OCI-LY7 (cell line): ENCODE measurements at regions not wholly inside any gene's neighbourhood (a gene's known extent, or its start where the extent isn't known, plus 50 kb on each side); places are given as distances from the start of the nearest gene placed in this dataset.

ENCODE experiments used
- BruUV-seq: library from RNA; stranded (reverse); fragments of 400-500 nt; replicated peaks from 2 replicates; lab custom pipeline; 2021; lab: Mats Ljungman, UMichigan
- CTCF ChIA-PET: fragments of 300-600 bp; sonication (Branson Sonifier 250); formaldehyde crosslinking; loops from one replicate; lab custom pipeline; 2022; ENCODE audit warnings: antibody characterized with exemption; ENCODE audit not compliant: unreplicated experiment; lab: Charles Lee
- POLR2A ChIA-PET: fragments of 300-600 bp; sonication (Branson Sonifier 250); formaldehyde crosslinking; loops from one replicate; lab custom pipeline; 2022; ENCODE audit warnings: antibody characterized with exemption; lab: Charles Lee
- DNase-seq: peaks from one replicate; pipeline ENCODE4 v3.0.0-alpha.2; 2015; ENCODE audit warnings: low spot score
- H2AFZ ChIP-seq: fragments of 200-600 bp; sonication (generic), shearing (Covaris generic); 2 replicates; pipeline ENCODE4 v1.6.1; 2014; ENCODE audit warnings: mild to moderate bottlenecking, antibody characterized with exemption, low read length, moderate library complexity
- H3K27ac ChIP-seq: fragments of 200-600 bp; sonication (generic); 2 replicates; pipeline ENCODE4 v1.5.1; 2014; ENCODE audit warnings: mixed run types, low read depth, mild to moderate bottlenecking, moderate library complexity, low read length, inconsistent platforms; ENCODE audit not compliant: poor library complexity, severe bottlenecking
- H3K36me3 ChIP-seq: fragments of 200-600 bp; sonication (generic); 2 replicates; pipeline ENCODE4 v1.6.1; 2014; ENCODE audit warnings: mild to moderate bottlenecking, antibody characterized with exemption, low read length, moderate library complexity, mixed read lengths; ENCODE audit not compliant: insufficient read depth
- H3K4me1 ChIP-seq: fragments of 200-600 bp; sonication (generic); 2 replicates; pipeline ENCODE4 v1.5.1; 2014; ENCODE audit warnings: mild to moderate bottlenecking, low read length; ENCODE audit not compliant: insufficient read depth, poor library complexity, severe bottlenecking
- H3K4me2 ChIP-seq: fragments of 200-600 bp; sonication (generic); 2 replicates; pipeline ENCODE4 v1.6.1; 2014; ENCODE audit warnings: mild to moderate bottlenecking, low read length
- H3K4me3 ChIP-seq: fragments of 200-600 bp; sonication (generic); 2 replicates; pipeline ENCODE4 v1.5.1; 2014; ENCODE audit warnings: mild to moderate bottlenecking, low read depth, low read length; ENCODE audit not compliant: poor library complexity, severe bottlenecking
- H3K79me2 ChIP-seq: fragments of 200-600 bp; sonication (generic); 2 replicates; pipeline ENCODE4 v1.6.1; 2016; ENCODE audit warnings: low read depth, mild to moderate bottlenecking, low read length, moderate library complexity, mixed read lengths; ENCODE audit not compliant: insufficient read depth
- H3K9me2 ChIP-seq: fragments of 200-600 bp; sonication (generic); 2 replicates; pipeline ENCODE4 v1.6.1; 2016; ENCODE audit warnings: mild to moderate bottlenecking, low read length, mixed read lengths; ENCODE audit not compliant: insufficient read depth
- H3K9me3 ChIP-seq: fragments of 200-600 bp; sonication (generic); 2 replicates; pipeline ENCODE4 v1.6.1; 2014; ENCODE audit warnings: mild to moderate bottlenecking, mixed run types, low read length, mixed read lengths
- H4K20me1 ChIP-seq: fragments of 200-600 bp; sonication (generic); 2 replicates; pipeline ENCODE4 v1.6.1; 2014; ENCODE audit warnings: mild to moderate bottlenecking, antibody characterized with exemption, low read length, moderate library complexity, mixed read lengths; ENCODE audit not compliant: insufficient read depth
- EZH2phosphoT487 ChIP-seq: fragments of 200-600 bp; sonication (generic); IDR thresholded peaks from 2 replicates; pipeline ENCODE4 v1.6.1; 2018; ENCODE audit warnings: low read depth, borderline replicate concordance, mild to moderate bottlenecking, mixed run types, antibody characterized with exemption, low read length, moderate library complexity, mixed read lengths
- intact Hi-C: fragments of 100-400 bp; cut with micrococcal nuclease; formaldehyde crosslinking; loops from one replicate; pipeline ENCODE4 v1.10.0; 2022; ENCODE audit not compliant: unreplicated experiment
- TF ChIP-seq, protein P1 (sequence below): fragments of 200-600 bp; sonication (generic); conservative IDR thresholded peaks from 2 replicates; pipeline ENCODE4 v1.5.1; 2014; ENCODE audit warnings: mild to moderate bottlenecking, antibody characterized with exemption, low read length, moderate library complexity, mixed read lengths

DNA sequence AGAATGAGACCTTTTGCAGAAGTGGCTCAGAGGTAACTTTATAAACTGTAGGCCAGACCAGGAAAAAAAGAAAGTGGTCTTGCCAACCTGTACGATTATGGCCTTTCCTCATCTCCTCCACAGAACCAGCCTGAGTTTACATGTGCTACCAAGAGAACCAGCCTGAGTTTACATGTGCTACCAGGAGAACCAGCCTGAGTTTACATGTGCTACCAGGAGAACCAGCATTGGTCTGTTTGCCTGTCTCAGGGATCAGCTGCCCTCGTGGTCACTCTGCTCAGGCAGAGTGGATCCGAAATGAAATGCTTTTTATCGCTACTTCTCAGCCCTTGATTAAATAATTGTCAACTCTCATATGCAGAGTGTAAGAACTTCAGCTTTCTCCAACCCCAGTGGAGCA lies 209.9 kb downstream of the SUCLG1 start:
- intact Hi-C loops: no loop called here
- Histone ChIP-seq H3K4me1 (no peaks in the 10 kb centered on the region), H4K20me1 (no peaks in the 10 kb centered on the region), H3K4me2 (no peak overlapping the region), H3K79me2 (no peaks in the 10 kb centered on the region), H2AFZ (no peak overlapping the region), H3K9me2 (no peaks in the 10 kb centered on the region), H3K4me3 (no peak overlapping the region), H3K27ac (no peak overlapping the region), H3K36me3 (no peaks in the 10 kb centered on the region), H3K9me3 (no peaks in the 10 kb centered on the region)
- TF ChIP-seq, protein P1, sequence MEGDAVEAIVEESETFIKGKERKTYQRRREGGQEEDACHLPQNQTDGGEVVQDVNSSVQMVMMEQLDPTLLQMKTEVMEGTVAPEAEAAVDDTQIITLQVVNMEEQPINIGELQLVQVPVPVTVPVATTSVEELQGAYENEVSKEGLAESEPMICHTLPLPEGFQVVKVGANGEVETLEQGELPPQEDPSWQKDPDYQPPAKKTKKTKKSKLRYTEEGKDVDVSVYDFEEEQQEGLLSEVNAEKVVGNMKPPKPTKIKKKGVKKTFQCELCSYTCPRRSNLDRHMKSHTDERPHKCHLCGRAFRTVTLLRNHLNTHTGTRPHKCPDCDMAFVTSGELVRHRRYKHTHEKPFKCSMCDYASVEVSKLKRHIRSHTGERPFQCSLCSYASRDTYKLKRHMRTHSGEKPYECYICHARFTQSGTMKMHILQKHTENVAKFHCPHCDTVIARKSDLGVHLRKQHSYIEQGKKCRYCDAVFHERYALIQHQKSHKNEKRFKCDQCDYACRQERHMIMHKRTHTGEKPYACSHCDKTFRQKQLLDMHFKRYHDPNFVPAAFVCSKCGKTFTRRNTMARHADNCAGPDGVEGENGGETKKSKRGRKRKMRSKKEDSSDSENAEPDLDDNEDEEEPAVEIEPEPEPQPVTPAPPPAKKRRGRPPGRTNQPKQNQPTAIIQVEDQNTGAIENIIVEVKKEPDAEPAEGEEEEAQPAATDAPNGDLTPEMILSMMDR: no peak
- TF ChIP-seq EZH2phosphoT487: no peak
- BruUV-seq: no TSS peak
- ChIA-PET POLR2A (interaction anchor here (1.1 kb wide), 1 partner anchor 12 kb away, joined by 3 read pairs; no protein-coding TSS in a partner anchor), CTCF (no interaction called here)
- no peak for DNase-seq

DNA sequence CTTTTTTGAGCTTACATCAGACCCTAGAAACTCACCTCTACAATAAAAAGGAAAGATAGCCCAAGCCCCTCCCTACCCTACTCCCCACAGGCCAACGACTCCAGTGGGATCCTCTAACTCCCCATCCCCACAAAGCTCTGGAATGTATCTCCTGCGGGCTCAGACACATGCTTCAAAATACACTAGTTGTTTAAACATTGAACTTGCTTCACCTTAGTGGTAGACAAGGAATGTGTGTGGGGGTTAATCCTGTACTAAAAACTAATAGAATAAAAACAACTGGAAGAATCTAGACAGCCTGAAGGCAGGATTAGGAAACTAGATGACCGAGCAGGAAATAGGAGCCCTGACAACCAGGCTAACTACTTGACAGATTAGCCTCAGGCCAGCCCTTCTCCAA lies 211.5 kb downstream of the SUCLG1 start:
- ChIA-PET CTCF (no interaction called here), POLR2A (interaction anchor here (0.8 kb wide), 1 partner anchor 27 kb away, joined by 3 read pairs; no protein-coding TSS in a partner anchor)
- Histone ChIP-seq H3K9me3 (no peaks in the 10 kb centered on the region), H4K20me1 (no peaks in the 10 kb centered on the region), H3K36me3 (no peaks in the 10 kb centered on the region), H3K4me1 (no peaks in the 10 kb centered on the region), H3K27ac (no peak overlapping the region), H3K4me3 (no peak overlapping the region), H3K4me2 (no peak overlapping the region), H3K79me2 (no peaks in the 10 kb centered on the region), H2AFZ (no peak overlapping the region), H3K9me2 (no peaks in the 10 kb centered on the region)
- intact Hi-C loops: no loop called here
- no peak for TF ChIP-seq EZH2phosphoT487
- TF ChIP-seq, protein P1: no peak
- no peak for DNase-seq
- BruUV-seq: no TSS peak

- no peaks in the 10 kb centered on the region for H3K4me1 ChIP-seq
- no TSS peak for BruUV-seq
- H3K9me2 ChIP-seq: no peaks in the 10 kb centered on the region
- no peaks in the 10 kb centered on the region for H4K20me1 ChIP-seq
- no peaks in the 10 kb centered on the region for H3K79me2 ChIP-seq
- DNase-seq: no peak
- intact Hi-C loops: no loop called here
- CTCF ChIA-PET: no interaction called here
- H3K4me2 ChIP-seq: no peak overlapping the region
- H2AFZ ChIP-seq: no peak overlapping the region
- POLR2A ChIA-PET: no interaction called here
- H3K9me3 ChIP-seq: no peaks in the 10 kb centered on the region
- no peak overlapping the region for H3K27ac ChIP-seq
- TF ChIP-seq, protein P1: no peak
- no peak for TF ChIP-seq EZH2phosphoT487
- H3K4me3 ChIP-seq: no peak overlapping the region
- no peaks in the 10 kb centered on the region for H3K36me3 ChIP-seq
Measured at GRCh38 chr2:84243788-84244733, 215.0 kb downstream of the SUCLG1 start.
